GM12875 (cell line): ENCODE measurements at regions not wholly inside any gene's neighbourhood (a gene's known extent, or its start where the extent isn't known, plus 50 kb on each side); places are given as distances from the start of the nearest gene placed in this dataset.
"Not testable (repeated sequence)": the region's sequence is repeated elsewhere in the genome, so short reads cannot be mapped to it uniquely, and the experiment has no call there.

ENCODE experiments used
- H3K4me3 ChIP-seq: one replicate; pipeline ENCODE4 v1.5.1; 2011; ENCODE audit warnings: low read depth, low read length, control low read depth
- CTCF ChIP-seq: IDR thresholded peaks from 2 replicates; pipeline ENCODE4 v1.5.1; 2011; ENCODE audit warnings: low read depth, mild to moderate bottlenecking, control low read depth, inconsistent platforms, low read length, moderate library complexity, borderline replicate concordance; ENCODE audit not compliant: insufficient read depth

- no peak for TF ChIP-seq CTCF
- H3K4me3 ChIP-seq, result no peak overlapping the region
These were observed 185.2 kb upstream of the CFAP20DC start for GRCh38 chr3:59234884-59235633.

- H3K4me3 ChIP-seq, result not testable (repeated sequence)
These were observed 180.6 kb upstream of the CFAP20DC start for GRCh38 chr3:59230379-59230778.

GRCh38 chr3:59213860-59214259 is 164.0 kb upstream of the CFAP20DC start:
- TF ChIP-seq CTCF, result no peak
- H3K4me3 ChIP-seq, result no peak overlapping the region

GRCh38 chr3:59212128-59212779 is 162.4 kb upstream of the CFAP20DC start:
- TF ChIP-seq CTCF, result peak; percentile 44; the same call in 1 of the 2 replicates
- H3K4me3 ChIP-seq, result no peak overlapping the region

GRCh38 chr3:59210260-59210659 is 160.4 kb upstream of the CFAP20DC start:
- no peak overlapping the region for H3K4me3 ChIP-seq
- no peak for TF ChIP-seq CTCF

GRCh38 chr3:59192473-59192872 is 142.6 kb upstream of the CFAP20DC start:
- TF ChIP-seq CTCF, result no peak
- H3K4me3 ChIP-seq, result no peak overlapping the region

GRCh38 chr3:59191651-59192050 is 141.8 kb upstream of the CFAP20DC start:
- no peak for TF ChIP-seq CTCF
- no peak overlapping the region for H3K4me3 ChIP-seq
